MM.1S (cell line): ENCODE measurements at regions not wholly inside any gene's neighbourhood (a gene's known extent, or its start where the extent isn't known, plus 50 kb on each side); places are given as distances from the start of the nearest gene placed in this dataset.

Experiments used
- DNase-seq: peaks from one replicate; pipeline ENCODE4 v3.0.0-alpha.2; 2015
- H2AFZ ChIP-seq: fragments of 300-600 bp; sonication (generic); 2 replicates; pipeline ENCODE4 v1.6.0; 2016; ENCODE audit warnings: antibody characterized with exemption, low read length
- H3F3A ChIP-seq: fragments of 300-600 bp; sonication (generic); 2 replicates; pipeline ENCODE4 v1.6.1; 2016; ENCODE audit warnings: mild to moderate bottlenecking, antibody characterized with exemption, low read length, moderate library complexity, mixed read lengths; ENCODE audit not compliant: insufficient read depth
- H3K27ac ChIP-seq: fragments of 300-600 bp; sonication (generic); 2 replicates; pipeline ENCODE4 v1.5.1; 2016; ENCODE audit warnings: mild to moderate bottlenecking, low read length
- H3K27me3 ChIP-seq: fragments of 300-600 bp; sonication (generic); replicated peaks from 2 replicates; pipeline ENCODE4 v1.6.0; 2016; ENCODE audit warnings: low read length; ENCODE audit not compliant: insufficient read depth
- H3K36me3 ChIP-seq: fragments of 300-600 bp; sonication (generic); replicated peaks from 2 replicates; pipeline ENCODE4 v1.6.1; 2016; ENCODE audit warnings: mild to moderate bottlenecking, low read length, mixed read lengths; ENCODE audit not compliant: insufficient read depth
- H3K4me1 ChIP-seq: fragments of 300-600 bp; sonication (generic); 2 replicates; pipeline ENCODE4 v1.6.1; 2016; ENCODE audit warnings: low read length, mixed read lengths
- H3K4me2 ChIP-seq: fragments of 300-600 bp; sonication (generic); 2 replicates; pipeline ENCODE4 v1.6.0; 2016; ENCODE audit warnings: low read depth, low read length
- H3K4me3 ChIP-seq: fragments of 300-600 bp; sonication (generic); 2 replicates; pipeline ENCODE4 v1.5.1; 2016; ENCODE audit warnings: low read length, mixed read lengths
- H3K79me2 ChIP-seq: fragments of 300-600 bp; sonication (generic); 2 replicates; pipeline ENCODE4 v1.6.1; 2016; ENCODE audit warnings: mixed run types, low read length, mixed read lengths
- H3K9ac ChIP-seq: fragments of 300-600 bp; sonication (generic); 2 replicates; pipeline ENCODE4 v1.6.1; 2016; ENCODE audit warnings: low read length, mixed read lengths
- H3K9me2 ChIP-seq: fragments of 300-600 bp; sonication (generic); replicated peaks from 2 replicates; pipeline ENCODE4 v1.6.1; 2016; ENCODE audit warnings: mild to moderate bottlenecking, low read length, mixed read lengths; ENCODE audit not compliant: insufficient read depth
- H3K9me3 ChIP-seq: fragments of 300-600 bp; sonication (generic); replicated peaks from 2 replicates; pipeline ENCODE4 v1.6.1; 2016; ENCODE audit warnings: mild to moderate bottlenecking, low read length, mixed read lengths; ENCODE audit not compliant: insufficient read depth
- H4K20me1 ChIP-seq: fragments of 300-600 bp; sonication (generic); 2 replicates; pipeline ENCODE4 v1.6.1; 2016; ENCODE audit warnings: mild to moderate bottlenecking, low read length, moderate library complexity, mixed read lengths; ENCODE audit not compliant: insufficient read depth
- CTCF ChIP-seq: fragments of 300-600 bp; sonication (generic); IDR thresholded peaks from 2 replicates; pipeline ENCODE4 v1.5.1; 2016; ENCODE audit warnings: antibody characterized with exemption, low read length, mixed read lengths
- EZH2 ChIP-seq: fragments of 300-600 bp; sonication (generic); optimal IDR thresholded peaks from 2 replicates; pipeline ENCODE3; 2017; ENCODE audit warnings: low read depth, mild to moderate bottlenecking, antibody characterized with exemption, low read length, mixed read lengths
- EZH2phosphoT487 ChIP-seq: fragments of 300-600 bp; sonication (generic); IDR thresholded peaks from 2 replicates; pipeline ENCODE4 v1.6.1; 2018; ENCODE audit warnings: antibody characterized with exemption, low read length

- H3K9me3 ChIP-seq, result no peaks in the 10 kb centered on the region
- no peak overlapping the region for H2AFZ ChIP-seq
- peaks cover 36% of the 10 kb centered on the region for H3K27me3 ChIP-seq
- no peak overlapping the region for H3K27ac ChIP-seq
- no peak overlapping the region for H3K4me3 ChIP-seq
- no peaks in the 10 kb centered on the region for H3K9me2 ChIP-seq
- no peaks in the 10 kb centered on the region for H4K20me1 ChIP-seq
- no peaks in the 10 kb centered on the region for H3F3A ChIP-seq
- H3K9ac ChIP-seq, result no peak overlapping the region
- no peaks in the 10 kb centered on the region for H3K4me1 ChIP-seq
- no peaks in the 10 kb centered on the region for H3K79me2 ChIP-seq
- H3K36me3 ChIP-seq, result no peaks in the 10 kb centered on the region
- DNase-seq, result no peak
- TF ChIP-seq EZH2phosphoT487, result no peak
- H3K4me2 ChIP-seq, result no peak overlapping the region
Observed at GRCh38 chr21:41650526-41651145, 116.2 kb downstream of the RIPK4 start.

GRCh38 chr21:41648591-41649031 lies 118.2 kb downstream of the RIPK4 start:
- Histone ChIP-seq H2AFZ (no peak overlapping the region), H3K4me2 (no peak overlapping the region), H3K27ac (no peak overlapping the region)

GRCh38 chr21:41647806-41648561 lies 118.9 kb downstream of the RIPK4 start:
- no peak for DNase-seq
- Histone ChIP-seq H3K36me3 (no peaks in the 10 kb centered on the region), H3K4me3 (no peak overlapping the region), H3K4me1 (no peaks in the 10 kb centered on the region), H3K9ac (no peak overlapping the region), H3F3A (no peaks in the 10 kb centered on the region), H3K4me2 (no peak overlapping the region), H3K79me2 (no peaks in the 10 kb centered on the region), H3K27ac (no peak overlapping the region), H2AFZ (no peak overlapping the region), H4K20me1 (no peaks in the 10 kb centered on the region), H3K9me3 (no peaks in the 10 kb centered on the region), H3K27me3 (peaks cover 43% of the 10 kb centered on the region), H3K9me2 (no peaks in the 10 kb centered on the region)
- TF ChIP-seq EZH2phosphoT487, result no peak
- TF ChIP-seq CTCF, result no peak
- no peak for TF ChIP-seq EZH2

More at GRCh38 chr21:41648591-41649031, 118.2 kb downstream of the RIPK4 start:
- Histone ChIP-seq H3K9me3 (no peaks in the 10 kb centered on the region), H3K27me3 (peaks cover 39% of the 10 kb centered on the region), H3F3A (no peaks in the 10 kb centered on the region), H3K4me3 (no peak overlapping the region), H3K4me1 (no peaks in the 10 kb centered on the region), H3K9me2 (no peaks in the 10 kb centered on the region), H3K9ac (no peak overlapping the region), H3K36me3 (no peaks in the 10 kb centered on the region), H3K79me2 (no peaks in the 10 kb centered on the region), H4K20me1 (no peaks in the 10 kb centered on the region)
- DNase-seq, result no peak
- TF ChIP-seq CTCF, result no peak
- no peak for TF ChIP-seq EZH2phosphoT487
- no peak for TF ChIP-seq EZH2
